ENCODE measurements at regions not wholly inside any gene's neighbourhood (a gene's known extent, or its start where the extent isn't known, plus 50 kb on each side); places are given as distances from the start of the nearest gene placed in this dataset.

DNA sequence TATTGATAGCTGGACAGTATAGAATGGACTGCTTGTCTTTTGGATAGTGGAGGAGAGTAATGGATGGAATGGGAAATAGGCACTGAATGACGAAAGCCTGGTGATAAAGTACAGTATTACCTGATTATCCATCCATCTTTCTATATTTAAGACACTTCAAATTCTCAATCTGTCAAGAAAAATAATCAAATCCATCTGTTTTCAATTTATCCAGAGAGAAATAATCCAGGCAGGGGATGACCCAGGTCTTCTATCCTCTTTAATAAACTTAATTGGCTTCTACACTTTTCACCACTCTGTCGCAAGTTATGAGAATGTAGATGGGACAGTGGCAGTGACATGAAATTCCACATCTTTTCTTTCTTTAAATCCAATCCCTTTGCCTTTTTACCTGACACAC is 420.3 kb upstream of the PDZRN3 start:
- H3K4me3 Mint-ChIP-seq = no peak overlapping the region
- no peak for DNase-seq (ENCODE audit: low spot score)
- peaks cover 2% of the 10 kb centered on the region for H3K27me3 Mint-ChIP-seq (ENCODE audit: insufficient read depth, low read depth)
- no peaks in the 10 kb centered on the region for H3K79me2 ChIP-seq (ENCODE audit: low read depth)
- H3K27me3 ChIP-seq = no peaks in the 10 kb centered on the region
- no peaks in the 10 kb centered on the region for H3K9me3 Mint-ChIP-seq
- H3K4me1 Mint-ChIP-seq = no peaks in the 10 kb centered on the region
- H3K4me3 ChIP-seq = no peak overlapping the region
- peaks cover 9% of the 10 kb centered on the region for H3K4me1 ChIP-seq
- H3K9ac ChIP-seq = no peak overlapping the region
- no peaks in the 10 kb centered on the region for H3K36me3 ChIP-seq
- H3K4me2 ChIP-seq = no peak overlapping the region
- no peaks in the 10 kb centered on the region for H3K9me3 ChIP-seq (ENCODE audit: low read depth)
- H3K36me3 Mint-ChIP-seq = no peaks in the 10 kb centered on the region
- H4K20me1 ChIP-seq (ENCODE audit: low read depth) = no peaks in the 10 kb centered on the region
- no peaks in the 10 kb centered on the region for H3F3A ChIP-seq (ENCODE audit: low read depth)
- no peak overlapping the region for H3K27ac ChIP-seq
- TF ChIP-seq EZH2phosphoT487 (IDR thresholded peaks at IDR 0.05) = no peak
- H3K27ac Mint-ChIP-seq = no peak overlapping the region
- no peak overlapping the region for H2AFZ ChIP-seq (replicated peaks)

DNA sequence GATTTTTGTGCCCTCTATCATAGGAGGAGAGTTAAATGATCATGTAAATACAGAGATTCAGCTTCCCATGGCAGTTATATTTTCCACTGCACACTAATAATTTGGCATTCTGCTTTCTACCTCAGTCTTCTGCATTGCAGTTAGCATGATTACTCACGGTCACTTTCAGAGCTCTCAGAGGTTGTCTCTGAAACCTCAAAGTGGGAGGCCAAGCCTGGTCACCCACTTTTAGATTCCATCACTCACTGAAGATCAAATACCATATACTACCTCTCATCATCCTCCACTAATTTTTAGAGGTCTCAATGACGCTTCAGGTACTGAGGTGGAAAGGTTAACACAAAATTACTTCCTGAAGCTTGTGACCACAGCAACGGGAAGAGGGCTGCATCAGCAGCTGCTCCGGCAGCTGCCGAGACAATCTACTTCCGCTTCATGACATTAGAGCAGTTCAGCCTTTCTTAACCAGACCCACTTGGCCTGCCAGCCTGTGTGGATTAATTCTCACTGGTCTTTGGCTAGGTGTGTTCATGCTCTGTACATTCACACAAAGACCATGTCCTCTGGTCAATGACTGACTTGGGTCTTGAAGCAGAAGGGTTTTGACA is 416.4 kb upstream of the PDZRN3 start:
- no peaks in the 10 kb centered on the region for H3K36me3 Mint-ChIP-seq
- H3K27me3 Mint-ChIP-seq (ENCODE audit: insufficient read depth, low read depth) = peaks cover 2% of the 10 kb centered on the region

DNA sequence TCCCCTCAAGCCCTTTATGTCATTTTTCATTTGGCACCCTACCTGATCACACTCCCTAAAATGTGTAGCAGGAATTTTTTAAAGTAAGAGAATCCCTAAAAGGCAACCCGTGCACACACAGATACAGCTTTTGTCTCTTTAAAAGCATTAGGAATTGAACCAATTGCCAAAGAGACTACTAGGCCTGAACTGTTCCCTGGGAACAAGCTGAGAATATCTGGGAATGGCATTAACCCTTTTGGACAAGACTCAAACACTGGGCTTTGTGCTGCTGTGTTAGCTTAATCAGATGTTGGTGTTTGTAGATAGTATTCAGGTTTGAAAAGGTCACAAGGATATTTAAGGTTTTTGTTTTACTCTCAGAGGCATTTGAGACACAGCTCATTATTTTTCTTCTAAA is 414.4 kb upstream of the PDZRN3 start:
- no peak for DNase-seq (ENCODE audit: low spot score)
- Histone ChIP-seq H3F3A (ENCODE audit: low read depth) (no peaks in the 10 kb centered on the region), H3K4me3 (no peak overlapping the region), H4K20me1 (ENCODE audit: low read depth) (no peaks in the 10 kb centered on the region), H3K27ac (no peak overlapping the region), H3K27me3 (no peaks in the 10 kb centered on the region), H3K4me1 (peaks cover 6% of the 10 kb centered on the region), H2AFZ (replicated peaks) (peak overlapping the region; percentile 57), H3K79me2 (ENCODE audit: low read depth) (no peaks in the 10 kb centered on the region), H3K9me3 (ENCODE audit: low read depth) (no peaks in the 10 kb centered on the region), H3K4me2 (no peak overlapping the region), H3K36me3 (no peaks in the 10 kb centered on the region), H3K9ac (no peak overlapping the region)
- no peak for TF ChIP-seq EZH2 (IDR thresholded peaks at IDR 0.05)
- Mint-ChIP-seq H3K27ac (no peak overlapping the region), H3K4me1 (peaks cover 4% of the 10 kb centered on the region), H3K9me3 (no peaks in the 10 kb centered on the region), H3K36me3 (no peaks in the 10 kb centered on the region), H3K4me3 (no peak overlapping the region), H3K27me3 (ENCODE audit: insufficient read depth, low read depth) (peaks cover 2% of the 10 kb centered on the region)

More for the DNA sequence above, 416.4 kb upstream of the PDZRN3 start:
- Histone ChIP-seq H3K4me2 (no peak overlapping the region), H3F3A (ENCODE audit: low read depth) (no peaks in the 10 kb centered on the region), H3K9me3 (ENCODE audit: low read depth) (no peaks in the 10 kb centered on the region), H3K27ac (no peak overlapping the region), H3K36me3 (no peaks in the 10 kb centered on the region), H4K20me1 (ENCODE audit: low read depth) (no peaks in the 10 kb centered on the region), H3K79me2 (ENCODE audit: low read depth) (no peaks in the 10 kb centered on the region), H3K4me3 (no peak overlapping the region), H2AFZ (replicated peaks) (no peak overlapping the region), H3K4me1 (peaks cover 15% of the 10 kb centered on the region), H3K27me3 (no peaks in the 10 kb centered on the region), H3K9ac (no peak overlapping the region)
- Mint-ChIP-seq H3K27ac (no peak overlapping the region), H3K9me3 (no peaks in the 10 kb centered on the region), H3K4me3 (no peak overlapping the region), H3K4me1 (peaks cover 4% of the 10 kb centered on the region)
- TF ChIP-seq EZH2phosphoT487 (IDR thresholded peaks at IDR 0.05) (no peak), EZH2 (IDR thresholded peaks at IDR 0.05) (no peak)
- TF ChIP-seq, protein P1, sequence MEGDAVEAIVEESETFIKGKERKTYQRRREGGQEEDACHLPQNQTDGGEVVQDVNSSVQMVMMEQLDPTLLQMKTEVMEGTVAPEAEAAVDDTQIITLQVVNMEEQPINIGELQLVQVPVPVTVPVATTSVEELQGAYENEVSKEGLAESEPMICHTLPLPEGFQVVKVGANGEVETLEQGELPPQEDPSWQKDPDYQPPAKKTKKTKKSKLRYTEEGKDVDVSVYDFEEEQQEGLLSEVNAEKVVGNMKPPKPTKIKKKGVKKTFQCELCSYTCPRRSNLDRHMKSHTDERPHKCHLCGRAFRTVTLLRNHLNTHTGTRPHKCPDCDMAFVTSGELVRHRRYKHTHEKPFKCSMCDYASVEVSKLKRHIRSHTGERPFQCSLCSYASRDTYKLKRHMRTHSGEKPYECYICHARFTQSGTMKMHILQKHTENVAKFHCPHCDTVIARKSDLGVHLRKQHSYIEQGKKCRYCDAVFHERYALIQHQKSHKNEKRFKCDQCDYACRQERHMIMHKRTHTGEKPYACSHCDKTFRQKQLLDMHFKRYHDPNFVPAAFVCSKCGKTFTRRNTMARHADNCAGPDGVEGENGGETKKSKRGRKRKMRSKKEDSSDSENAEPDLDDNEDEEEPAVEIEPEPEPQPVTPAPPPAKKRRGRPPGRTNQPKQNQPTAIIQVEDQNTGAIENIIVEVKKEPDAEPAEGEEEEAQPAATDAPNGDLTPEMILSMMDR (IDR thresholded peaks at IDR 0.05) = no peak
- no peak for DNase-seq (ENCODE audit: low spot score)

DNA sequence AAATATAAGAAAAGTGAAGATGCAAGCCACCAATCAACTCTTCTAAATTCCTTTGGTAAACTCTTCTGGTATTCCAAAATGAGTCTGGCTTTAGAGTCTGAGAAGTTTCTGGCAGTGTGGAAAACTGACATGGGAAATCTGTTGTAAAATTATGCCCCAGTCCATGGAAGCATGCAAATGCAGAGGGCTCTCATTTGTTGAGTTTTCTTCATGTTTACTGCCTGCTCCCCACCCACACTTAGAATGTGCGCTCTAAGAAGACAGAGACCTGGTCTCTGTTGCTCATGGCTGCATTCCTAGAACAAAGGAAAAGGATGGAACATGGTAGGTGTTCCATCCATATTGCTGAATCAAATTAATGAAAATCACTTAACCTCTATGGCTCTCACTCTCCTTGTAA is 411.8 kb upstream of the PDZRN3 start:
- no peak overlapping the region for H3K4me3 Mint-ChIP-seq
- H3K4me1 ChIP-seq = peaks cover 6% of the 10 kb centered on the region
- no peak for DNase-seq (ENCODE audit: low spot score)
- H3K27ac ChIP-seq = no peak overlapping the region
- no peak overlapping the region for H3K27ac Mint-ChIP-seq
- no peaks in the 10 kb centered on the region for H3K9me3 Mint-ChIP-seq
- no peaks in the 10 kb centered on the region for H3K27me3 ChIP-seq
- H3K4me2 ChIP-seq = no peak overlapping the region
- H3K9me3 ChIP-seq (ENCODE audit: low read depth) = no peaks in the 10 kb centered on the region
- no peaks in the 10 kb centered on the region for H3K36me3 ChIP-seq
- H3K27me3 Mint-ChIP-seq (ENCODE audit: insufficient read depth, low read depth) = peaks cover 2% of the 10 kb centered on the region
- H3K36me3 Mint-ChIP-seq = no peaks in the 10 kb centered on the region
- TF ChIP-seq EZH2phosphoT487 (IDR thresholded peaks at IDR 0.05) = no peak
- no peak for TF ChIP-seq EZH2 (IDR thresholded peaks at IDR 0.05)
- TF ChIP-seq, protein P1 (IDR thresholded peaks at IDR 0.05) = no peak
- no peaks in the 10 kb centered on the region for H4K20me1 ChIP-seq (ENCODE audit: low read depth)
- H3K79me2 ChIP-seq (ENCODE audit: low read depth) = no peaks in the 10 kb centered on the region
- peaks cover 4% of the 10 kb centered on the region for H3K4me1 Mint-ChIP-seq
- no peak overlapping the region for H3K9ac ChIP-seq
- H3F3A ChIP-seq (ENCODE audit: low read depth) = no peaks in the 10 kb centered on the region
- H3K4me3 ChIP-seq = no peak overlapping the region
- no peak overlapping the region for H2AFZ ChIP-seq (replicated peaks)

Measured in neural progenitor cell (in vitro differentiated cells).